Vagina (tissue), 2 donors: ENCODE measurements at regions not wholly inside any gene's neighbourhood (a gene's known extent, or its start where the extent isn't known, plus 50 kb on each side); places are given as distances from the start of the nearest gene placed in this dataset.

Source experiments
- POLR2AphosphoS5 ChIP-seq, 2 donors: sonication (generic); formaldehyde crosslinking; IDR thresholded peaks; one replicate each; pipeline ENCODE4 v1.9.0; 2017; ENCODE audit warnings: antibody characterized with exemption in 2 of 2, mild to moderate bottlenecking in 2 of 2, low read depth in 1 of 2; ENCODE audit not compliant: insufficient read depth in 1 of 2
- TF ChIP-seq, protein P1 (sequence below), 3 experiments: fragments of 450-650 bp in 2 of 3; fragments of 200-600 bp in 1 of 3; sonication (generic) in 1 of 3; IDR thresholded peaks; one replicate each; pipeline ENCODE4 v1.5.1; 2017 to 2019; ENCODE audit warnings: antibody characterized with exemption in 3 of 3, mild to moderate bottlenecking in 2 of 3, moderate library complexity in 2 of 3

DNA sequence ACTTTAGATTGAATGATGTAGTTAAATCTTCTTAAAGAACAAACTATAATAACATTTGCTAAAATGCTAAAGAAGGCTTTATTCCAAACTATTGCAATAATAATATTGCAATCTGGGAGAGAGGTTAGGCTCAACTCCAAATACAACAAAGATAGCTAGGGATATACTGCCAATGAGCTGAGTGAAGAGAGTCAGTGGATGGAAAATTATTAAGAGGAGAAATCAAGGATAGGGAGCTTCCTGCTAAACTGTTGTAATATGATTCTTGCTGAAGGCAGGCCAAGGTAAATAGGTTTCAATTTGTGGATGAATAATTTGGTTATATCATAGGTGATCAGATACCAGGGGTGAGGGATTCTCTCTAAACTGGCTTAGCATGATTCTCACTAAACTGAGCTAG, 1651.5 kb downstream of the EFNA5 start:
- TF ChIP-seq POLR2AphosphoS5 (IDR thresholded peaks at IDR 0.05; ENCODE audit: insufficient read depth in 1 of 2, low read depth in 1 of 2): no peak
- TF ChIP-seq, protein P1, sequence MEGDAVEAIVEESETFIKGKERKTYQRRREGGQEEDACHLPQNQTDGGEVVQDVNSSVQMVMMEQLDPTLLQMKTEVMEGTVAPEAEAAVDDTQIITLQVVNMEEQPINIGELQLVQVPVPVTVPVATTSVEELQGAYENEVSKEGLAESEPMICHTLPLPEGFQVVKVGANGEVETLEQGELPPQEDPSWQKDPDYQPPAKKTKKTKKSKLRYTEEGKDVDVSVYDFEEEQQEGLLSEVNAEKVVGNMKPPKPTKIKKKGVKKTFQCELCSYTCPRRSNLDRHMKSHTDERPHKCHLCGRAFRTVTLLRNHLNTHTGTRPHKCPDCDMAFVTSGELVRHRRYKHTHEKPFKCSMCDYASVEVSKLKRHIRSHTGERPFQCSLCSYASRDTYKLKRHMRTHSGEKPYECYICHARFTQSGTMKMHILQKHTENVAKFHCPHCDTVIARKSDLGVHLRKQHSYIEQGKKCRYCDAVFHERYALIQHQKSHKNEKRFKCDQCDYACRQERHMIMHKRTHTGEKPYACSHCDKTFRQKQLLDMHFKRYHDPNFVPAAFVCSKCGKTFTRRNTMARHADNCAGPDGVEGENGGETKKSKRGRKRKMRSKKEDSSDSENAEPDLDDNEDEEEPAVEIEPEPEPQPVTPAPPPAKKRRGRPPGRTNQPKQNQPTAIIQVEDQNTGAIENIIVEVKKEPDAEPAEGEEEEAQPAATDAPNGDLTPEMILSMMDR (IDR thresholded peaks at IDR 0.05): no peak
